GM10266 (cell line): ENCODE measurements at regions not wholly inside any gene's neighbourhood (a gene's known extent, or its start where the extent isn't known, plus 50 kb on each side); places are given as distances from the start of the nearest gene placed in this dataset.
A peak's percentile ranks its signal among the peaks of the same experiment; 100 is the strongest.

ENCODE experiments used
- DNase-seq: peaks from one replicate; pipeline ENCODE4 v3.0.0; 2012; ENCODE audit errors: extremely low spot score
- CTCF ChIP-seq: IDR thresholded peaks from 2 replicates; pipeline ENCODE4 v1.5.1; 2012; ENCODE audit warnings: mild to moderate bottlenecking, low read depth; ENCODE audit not compliant: control insufficient read depth, insufficient read depth; ENCODE audit errors: missing control alignments

GRCh38 chr4:17339376-17339775, 172.5 kb downstream of the QDPR start:
- DNase-seq = no peak
- TF ChIP-seq CTCF = no peak

GRCh38 chr4:17336986-17337385, 174.9 kb downstream of the QDPR start:
- no peak for DNase-seq
- no peak for TF ChIP-seq CTCF

GRCh38 chr4:17336524-17336961, 175.3 kb downstream of the QDPR start:
- peak; percentile 46 for DNase-seq
- TF ChIP-seq CTCF = no peak

GRCh38 chr4:17336069-17336468, 175.8 kb downstream of the QDPR start:
- no peak for DNase-seq
- no peak for TF ChIP-seq CTCF

- no peak for DNase-seq
- TF ChIP-seq CTCF = no peak
Measured at GRCh38 chr4:17335371-17335770, 176.5 kb downstream of the QDPR start.

- TF ChIP-seq CTCF = no peak
- no peak for DNase-seq
Measured at GRCh38 chr4:17332478-17332877, 179.4 kb downstream of the QDPR start.

- no peak for DNase-seq
- TF ChIP-seq CTCF = no peak
Measured at GRCh38 chr4:17329046-17329445, 182.8 kb downstream of the QDPR start.
